GM18499 (cell line): ENCODE measurements at regions not wholly inside any gene's neighbourhood (a gene's known extent, or its start where the extent isn't known, plus 50 kb on each side); places are given as distances from the start of the nearest gene placed in this dataset.

Experiments used
- ATAC-seq: cut with Tn5 transposase; IDR thresholded peaks from one replicate; pipeline ENCODE4 v1.9.1; 2021; ENCODE audit warnings: moderate number of reproducible peaks; ENCODE audit not compliant: insufficient read depth, unreplicated experiment

GRCh38 chr1:38118976-38119375, 72.4 kb upstream of the POU3F1 start:
- no peak for ATAC-seq

- ATAC-seq: no peak
Observed at GRCh38 chr1:38117444-38117887, 70.9 kb upstream of the POU3F1 start.

GRCh38 chr1:38115682-38116202, 69.1 kb upstream of the POU3F1 start:
- no peak for ATAC-seq

GRCh38 chr1:38115226-38115625, 68.6 kb upstream of the POU3F1 start:
- no peak for ATAC-seq

GRCh38 chr1:38114241-38115026, 67.8 kb upstream of the POU3F1 start:
- ATAC-seq: no peak

- ATAC-seq: no peak
Observed at GRCh38 chr1:38113159-38113666, 66.6 kb upstream of the POU3F1 start.

GRCh38 chr1:38111589-38111988, 65.0 kb upstream of the POU3F1 start:
- no peak for ATAC-seq

GRCh38 chr1:38105267-38105666, 58.7 kb upstream of the POU3F1 start:
- no peak for ATAC-seq

- no peak for ATAC-seq
Observed at GRCh38 chr1:38102636-38103035, 56.0 kb upstream of the POU3F1 start.

GRCh38 chr1:38101037-38101785, 54.6 kb upstream of the POU3F1 start:
- no peak for ATAC-seq

- no peak for ATAC-seq
Observed at GRCh38 chr1:38098101-38098847, 51.7 kb upstream of the POU3F1 start.

GRCh38 chr1:38097284-38097898, 50.8 kb upstream of the POU3F1 start:
- no peak for ATAC-seq
